GM23248 (cell line): ENCODE measurements at regions not wholly inside any gene's neighbourhood (a gene's known extent, or its start where the extent isn't known, plus 50 kb on each side); places are given as distances from the start of the nearest gene placed in this dataset.

Source experiments
- EZH2 ChIP-seq: fragments of 200-600 bp; sonication (generic); IDR thresholded peaks from 2 replicates; pipeline ENCODE4 v1.6.1; 2018; ENCODE audit warnings: antibody characterized with exemption, mild to moderate bottlenecking; ENCODE audit not compliant: insufficient read depth, poor library complexity, severe bottlenecking
- EZH2phosphoT487 ChIP-seq: fragments of 200-600 bp; sonication (generic); IDR thresholded peaks from 2 replicates; pipeline ENCODE4 v1.6.1; 2018; ENCODE audit warnings: antibody characterized with exemption, moderate library complexity, mild to moderate bottlenecking, low read depth; ENCODE audit not compliant: insufficient read depth

- no peak for TF ChIP-seq EZH2
- TF ChIP-seq EZH2phosphoT487, result no peak
Observed at GRCh38 chr2:217430916-217431576, 571.2 kb upstream of the TNP1 start.
